NCI-H2081 (cell line): ENCODE measurements at regions not wholly inside any gene's neighbourhood (a gene's known extent, or its start where the extent isn't known, plus 50 kb on each side); places are given as distances from the start of the nearest gene placed in this dataset.
"Not testable (repeated sequence)": the region's sequence is repeated elsewhere in the genome, so short reads cannot be mapped to it uniquely, and the experiment has no call there.

Experiments
- DNase-seq, 2 experiments: peaks; one replicate each; lab custom pipeline; 2025; lab: John Stamatoyannopoulos, UW

DNA sequence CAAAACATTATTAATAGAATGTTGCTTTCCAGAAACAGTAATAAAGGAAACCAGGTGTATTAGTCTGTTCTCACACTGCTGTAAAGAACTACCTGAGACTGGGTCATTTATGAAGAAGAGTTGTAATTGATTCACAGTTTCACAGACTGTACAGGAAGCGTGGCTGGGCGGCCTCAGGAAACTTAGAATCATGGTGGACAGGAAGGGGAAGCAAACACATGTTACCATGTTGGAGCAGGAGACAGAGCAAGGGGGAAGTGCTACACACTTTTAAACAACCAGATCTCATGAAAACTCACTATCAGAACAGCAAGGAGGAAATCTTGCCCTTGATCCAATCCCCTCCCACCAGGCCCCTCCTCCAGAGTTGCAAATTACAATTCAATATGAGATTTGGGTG is 815.8 kb downstream of the TRIML1 start:
- DNase-seq, result no peak

DNA sequence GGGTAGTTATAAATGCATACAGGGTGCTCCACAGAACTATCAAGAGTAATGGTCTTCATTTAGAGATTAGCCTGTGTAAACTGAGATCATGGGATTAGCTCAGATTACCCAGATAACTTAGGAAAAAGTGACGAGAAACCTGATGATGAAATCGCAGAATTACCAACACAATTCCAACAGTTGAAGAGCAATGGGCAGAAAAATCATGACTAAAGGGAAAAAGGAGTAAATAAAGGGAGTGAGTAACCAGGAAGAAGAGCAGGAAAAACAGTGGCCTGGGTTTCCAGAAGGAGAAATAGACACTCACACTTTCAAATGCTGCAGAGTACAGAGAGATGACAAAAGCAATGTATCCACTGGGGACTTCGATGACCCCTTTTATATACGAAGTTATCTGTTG is 817.3 kb downstream of the TRIML1 start:
- no peak for DNase-seq

DNA sequence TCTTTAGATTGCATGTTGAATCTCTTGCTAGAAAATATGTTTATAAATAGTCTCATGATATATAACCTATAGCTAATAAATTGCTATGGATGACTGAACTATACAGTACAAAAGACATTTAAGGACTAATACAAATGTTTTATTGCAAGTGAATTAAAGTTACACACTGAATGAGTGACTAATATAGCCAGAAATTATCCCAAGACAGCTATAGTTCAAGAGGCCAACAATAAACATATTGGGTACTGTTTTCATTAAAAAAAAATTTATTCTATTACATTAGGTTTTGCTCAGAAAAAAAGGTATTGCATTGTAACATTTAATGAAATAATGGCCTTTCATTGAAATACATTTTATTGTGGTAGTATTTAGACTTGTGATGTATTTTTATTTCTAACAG is 819.1 kb downstream of the TRIML1 start:
- DNase-seq, result no peak

DNA sequence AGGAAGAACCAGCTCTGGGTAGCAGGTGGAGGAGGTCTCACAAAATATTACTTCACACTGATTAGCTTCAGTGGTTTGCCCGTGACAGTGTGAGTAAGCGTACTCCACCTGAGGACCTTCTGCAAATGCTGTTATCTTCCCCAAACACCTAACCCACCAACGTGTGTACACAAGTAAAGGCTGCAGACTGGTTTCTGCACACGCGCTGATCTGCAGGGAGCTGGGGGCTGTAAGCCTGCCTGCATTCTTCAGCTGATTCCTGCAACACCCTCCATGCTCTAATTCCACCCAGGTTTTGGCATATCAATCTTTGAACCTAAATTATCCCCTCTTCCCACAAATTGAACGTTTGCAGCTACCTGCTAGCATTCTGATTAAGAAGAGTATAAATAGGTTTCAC is 820.2 kb downstream of the TRIML1 start:
- DNase-seq, result no peak

DNA sequence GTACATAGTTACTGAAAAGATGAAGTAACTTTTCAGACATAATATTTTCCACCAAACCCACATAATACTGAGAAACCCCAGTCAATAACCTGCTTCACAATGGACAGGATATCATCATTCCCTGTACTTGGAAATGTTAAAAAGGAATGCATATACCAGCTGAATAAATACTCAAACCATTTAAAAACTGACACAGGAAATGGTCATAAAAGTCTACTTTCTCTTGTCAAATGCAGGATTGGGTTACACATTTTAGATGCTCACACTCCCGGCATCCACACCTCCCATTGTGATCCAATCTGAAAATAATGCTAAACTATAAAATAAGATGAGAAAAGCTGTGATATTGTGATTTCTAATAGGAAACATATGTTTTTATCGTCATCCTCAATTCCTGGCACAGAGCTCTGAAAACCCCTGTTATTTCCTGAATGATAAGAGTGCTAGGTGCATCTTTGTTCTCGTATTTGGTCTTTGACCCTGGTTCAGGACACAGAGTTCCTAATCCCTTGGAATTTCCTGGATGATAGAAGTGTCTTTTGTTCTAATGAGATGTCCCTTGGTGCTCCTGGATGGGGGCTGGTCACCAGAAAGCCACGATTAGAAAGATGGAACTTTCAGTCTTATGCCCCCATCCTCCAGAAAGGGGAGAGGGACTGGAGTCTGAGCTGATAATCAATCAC is 821.3 kb downstream of the TRIML1 start:
- DNase-seq, result peak in 1 of 2 experiments; percentile 16

DNA sequence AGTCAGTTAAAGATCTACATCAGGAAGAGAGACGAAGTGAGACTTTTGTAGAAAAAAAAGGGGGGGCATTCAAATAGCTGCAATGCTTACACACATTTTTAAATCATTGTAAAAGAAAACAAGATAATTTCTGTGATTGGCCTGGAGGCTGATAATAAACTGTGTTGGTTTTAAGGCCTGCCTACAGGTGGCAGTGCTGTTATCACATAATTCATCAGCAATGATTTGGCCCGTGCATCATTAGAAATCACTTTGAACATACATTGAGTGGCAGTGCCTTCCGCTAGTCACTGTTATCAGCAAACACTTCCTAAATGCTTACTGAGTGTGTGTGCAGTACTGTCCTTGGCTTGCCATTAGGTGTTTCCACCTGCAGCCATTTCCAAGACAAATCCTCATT is 831.9 kb downstream of the TRIML1 start:
- peak in 1 of 2 experiments; percentile 28 for DNase-seq

DNA sequence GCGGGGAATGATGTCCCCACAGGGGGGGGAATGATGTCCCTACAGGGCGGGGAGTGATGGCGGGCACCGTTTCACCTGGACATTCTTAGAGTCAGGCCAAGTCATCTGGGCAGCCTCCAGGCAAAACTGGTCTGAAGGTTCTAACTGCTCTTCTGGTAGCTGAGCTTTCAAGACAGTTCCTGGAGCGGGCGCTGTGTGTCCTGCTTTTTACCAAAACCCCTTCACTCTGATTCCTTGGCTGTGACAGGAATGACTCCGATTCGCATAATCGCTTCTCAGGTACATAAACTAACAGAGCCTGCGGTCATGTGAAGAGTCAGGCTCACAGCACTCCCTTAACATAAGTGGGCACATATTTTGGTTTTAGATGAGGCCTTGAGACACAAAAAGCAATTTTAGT is 836.0 kb downstream of the TRIML1 start:
- no peak for DNase-seq

DNA sequence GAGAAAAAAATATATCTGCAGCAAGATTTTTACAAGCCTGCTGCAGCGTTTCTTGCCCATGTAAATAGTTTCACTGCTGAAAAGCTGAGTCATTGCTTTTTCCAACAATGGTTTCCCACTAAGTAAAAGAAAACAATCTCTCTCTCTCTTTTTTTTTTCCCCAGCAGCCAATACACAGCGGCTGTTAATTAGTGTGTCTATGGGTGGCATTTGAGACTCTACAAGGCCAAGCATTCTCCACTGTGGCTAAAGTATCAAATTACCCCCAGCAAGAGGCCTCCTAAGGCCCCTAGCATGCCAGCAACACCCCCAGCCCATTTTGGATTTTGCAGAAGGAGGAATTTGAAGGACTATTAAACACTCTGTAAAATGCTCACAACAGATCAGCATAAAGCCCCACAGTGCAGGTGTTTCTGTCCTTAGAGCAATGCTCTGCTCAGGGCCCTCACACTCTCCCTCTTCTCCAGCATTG is 837.4 kb downstream of the TRIML1 start:
- peak; percentile 27 to 74 for DNase-seq

DNA sequence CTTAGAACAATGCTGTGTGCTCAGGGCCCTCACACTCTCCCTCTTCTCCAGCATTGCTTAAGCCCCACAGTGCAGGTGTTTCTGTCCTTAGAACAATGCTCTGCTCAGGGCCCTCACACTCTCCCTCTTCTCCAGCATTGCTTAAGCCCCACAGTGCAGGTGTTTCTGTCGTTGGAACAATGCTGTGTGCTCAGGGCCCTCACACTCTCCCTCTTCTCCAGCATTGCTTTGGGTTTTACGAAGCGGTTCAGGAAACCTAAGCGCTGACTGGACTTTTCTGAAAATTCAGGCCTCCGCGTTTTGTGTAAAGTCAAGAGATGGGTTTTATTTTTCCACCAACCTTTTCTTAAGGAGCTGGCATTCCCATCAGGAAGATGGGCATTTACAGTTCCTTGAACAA is 838.0 kb downstream of the TRIML1 start:
- peak in 1 of 2 experiments; percentile 3 for DNase-seq

DNA sequence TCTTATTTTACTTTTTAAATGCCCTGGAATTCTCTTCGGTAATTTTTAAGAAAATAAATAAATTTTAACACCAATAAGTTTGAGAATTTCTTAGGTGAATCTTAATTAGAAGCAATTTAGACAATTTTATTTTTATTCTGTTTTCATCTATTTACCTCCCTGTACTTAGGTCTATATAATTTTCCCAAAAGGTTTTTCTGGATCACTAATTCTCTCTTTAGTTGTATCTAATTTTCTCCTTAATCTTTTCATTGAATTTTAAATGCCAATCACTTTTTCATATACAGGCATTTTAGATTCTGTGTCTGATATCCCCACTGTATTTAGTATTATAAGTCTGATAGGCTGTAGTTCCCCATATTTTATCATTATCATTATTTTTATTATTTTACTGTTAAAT is 845.3 kb downstream of the TRIML1 start:
- DNase-seq, result no peak

DNA sequence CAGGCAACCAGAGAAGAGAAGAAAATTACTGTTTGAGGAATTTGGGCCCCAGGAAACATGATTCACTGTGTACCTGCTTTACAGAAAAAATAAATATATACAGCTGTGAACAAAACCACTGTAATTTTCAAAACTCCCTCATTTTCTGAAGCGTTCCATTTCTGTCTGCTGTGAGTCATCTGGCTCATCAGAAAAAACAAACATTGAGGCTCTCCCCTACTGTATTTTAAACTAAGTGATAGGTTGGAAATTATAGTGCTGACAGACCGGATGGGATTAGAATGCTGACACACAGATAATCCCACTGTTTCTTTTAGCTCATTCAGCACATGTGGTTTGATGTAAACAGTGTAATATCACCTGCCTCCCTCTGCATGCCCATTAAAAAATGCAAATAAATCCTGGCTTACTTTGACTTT is 847.0 kb downstream of the TRIML1 start:
- peak; percentile 53 to 89 for DNase-seq

DNA sequence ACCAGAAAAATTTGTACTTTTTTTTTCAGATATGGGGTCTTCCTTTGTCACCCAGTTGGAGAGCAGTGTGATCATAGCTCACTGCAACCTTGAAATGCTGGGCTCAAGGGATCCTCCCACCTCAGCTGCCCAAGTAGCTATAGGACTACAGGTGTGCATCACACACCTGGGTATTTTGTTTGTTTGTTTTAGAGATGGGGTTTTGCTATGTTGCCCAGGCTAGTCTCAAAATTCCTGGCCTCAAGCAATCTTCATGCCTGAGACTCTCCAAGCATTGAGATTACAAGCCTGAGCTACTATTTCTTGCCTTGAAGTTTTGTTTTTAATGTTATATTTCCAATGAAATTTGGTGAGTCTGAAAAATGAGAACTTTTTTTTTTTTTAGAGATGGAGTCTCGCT is 847.8 kb downstream of the TRIML1 start:
- DNase-seq, result no peak

DNA sequence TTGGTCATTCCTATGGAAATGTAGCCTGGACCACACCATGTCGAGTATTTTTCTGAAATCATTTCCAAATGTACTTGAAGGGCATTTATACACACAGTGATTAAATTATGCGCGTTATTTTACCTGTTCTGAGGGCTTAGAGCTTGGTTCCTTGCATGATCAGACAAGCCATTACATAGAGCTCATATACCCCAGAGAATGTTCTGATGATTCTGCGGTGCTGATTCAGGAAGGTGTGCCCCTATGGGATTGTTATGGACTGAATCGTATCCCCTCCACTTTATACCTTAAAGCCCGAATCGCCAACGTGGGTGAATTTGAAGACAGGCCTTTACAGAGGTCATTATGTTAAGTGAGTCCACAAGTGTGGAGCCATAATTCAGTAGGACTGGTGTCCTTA is 848.9 kb downstream of the TRIML1 start:
- no peak for DNase-seq

DNA sequence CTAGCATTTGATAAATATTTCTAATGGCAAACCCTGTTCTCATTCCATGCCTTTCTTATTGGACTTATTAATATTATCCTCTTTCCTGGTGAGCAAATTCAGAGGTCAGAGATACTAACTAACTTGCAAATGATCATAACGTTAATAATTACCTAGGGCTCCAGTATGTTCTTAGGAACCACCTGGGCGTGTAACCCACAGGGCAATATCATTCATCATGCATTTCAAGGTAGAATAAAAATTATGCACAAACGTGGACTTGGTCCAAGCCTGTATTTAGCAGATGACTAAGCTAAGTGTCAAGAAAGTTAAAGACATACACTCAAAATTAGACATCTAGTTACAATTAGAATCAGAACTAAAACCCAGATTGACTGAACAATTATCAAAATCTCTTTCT is 850.1 kb downstream of the TRIML1 start:
- DNase-seq, result peak in 1 of 2 experiments; percentile 0

DNA sequence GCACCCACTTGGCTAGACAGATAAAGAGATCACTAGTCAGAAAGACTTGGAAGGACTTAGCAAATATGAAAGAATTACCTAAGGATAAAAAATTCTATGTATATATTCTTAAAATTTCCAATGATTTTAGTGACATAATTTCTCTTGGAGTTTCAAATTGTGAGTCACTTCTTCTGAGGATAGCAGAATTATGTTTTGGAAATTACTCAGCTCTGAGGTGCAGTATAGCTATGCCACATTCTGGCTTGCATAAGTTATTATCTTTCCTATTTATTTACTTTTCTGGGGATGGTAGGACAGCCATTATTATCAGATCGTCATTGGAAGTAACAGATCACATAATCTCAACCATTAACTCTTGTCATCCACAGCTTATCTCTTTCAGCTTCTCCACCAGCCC is 853.5 kb downstream of the TRIML1 start:
- no peak for DNase-seq

DNA sequence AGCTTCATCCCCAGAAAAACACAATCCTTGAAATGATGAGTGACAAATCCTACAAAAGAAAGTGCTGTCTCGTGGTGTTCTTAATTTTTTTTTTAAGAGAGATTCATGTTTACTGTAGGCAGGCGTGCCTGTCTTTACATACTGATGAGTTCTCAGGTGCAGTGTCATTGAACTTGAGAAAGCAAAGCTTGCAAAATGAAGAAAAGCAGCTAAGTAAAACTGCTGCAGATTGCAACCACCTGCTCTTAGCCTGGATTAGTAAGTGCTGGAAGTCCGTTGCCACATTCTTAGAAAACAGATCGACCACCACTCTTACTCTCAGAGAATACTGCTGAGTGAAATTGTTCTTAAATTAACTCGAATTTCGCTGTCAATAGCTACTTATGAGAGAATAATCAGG is 854.6 kb downstream of the TRIML1 start:
- no peak for DNase-seq

DNA sequence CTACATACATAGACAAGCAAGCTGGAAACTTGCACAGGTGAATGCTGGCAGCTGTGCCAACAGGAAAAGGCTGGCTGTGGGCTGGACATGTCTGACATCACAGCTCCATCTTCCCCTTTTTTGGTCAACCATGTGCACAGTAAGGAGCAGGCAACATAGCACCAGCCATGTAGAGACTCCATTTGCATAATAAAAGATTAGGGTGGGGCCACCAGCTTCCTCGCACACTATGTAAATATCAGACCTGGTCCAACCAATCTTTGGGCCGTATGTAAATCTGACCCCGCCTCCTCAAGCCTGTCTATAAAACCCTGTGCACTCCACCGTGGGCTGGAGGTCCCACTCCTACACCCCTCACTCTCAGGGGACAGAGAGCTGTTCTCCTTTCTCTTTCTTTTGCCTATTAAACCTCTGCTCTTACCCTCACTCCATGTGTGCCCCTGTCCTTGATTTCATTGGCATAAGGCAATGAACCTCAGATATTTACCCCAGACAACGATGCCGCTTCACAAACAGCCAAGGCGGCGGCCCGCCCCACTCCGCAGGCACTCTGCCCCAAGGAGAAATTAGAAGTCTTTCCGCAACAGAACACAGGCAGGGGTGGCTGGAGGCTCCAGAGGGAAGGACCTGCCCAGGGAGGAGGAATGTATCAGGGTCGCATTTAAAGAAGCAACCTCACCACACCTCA is 862.2 kb downstream of the TRIML1 start:
- no peak for DNase-seq

DNA sequence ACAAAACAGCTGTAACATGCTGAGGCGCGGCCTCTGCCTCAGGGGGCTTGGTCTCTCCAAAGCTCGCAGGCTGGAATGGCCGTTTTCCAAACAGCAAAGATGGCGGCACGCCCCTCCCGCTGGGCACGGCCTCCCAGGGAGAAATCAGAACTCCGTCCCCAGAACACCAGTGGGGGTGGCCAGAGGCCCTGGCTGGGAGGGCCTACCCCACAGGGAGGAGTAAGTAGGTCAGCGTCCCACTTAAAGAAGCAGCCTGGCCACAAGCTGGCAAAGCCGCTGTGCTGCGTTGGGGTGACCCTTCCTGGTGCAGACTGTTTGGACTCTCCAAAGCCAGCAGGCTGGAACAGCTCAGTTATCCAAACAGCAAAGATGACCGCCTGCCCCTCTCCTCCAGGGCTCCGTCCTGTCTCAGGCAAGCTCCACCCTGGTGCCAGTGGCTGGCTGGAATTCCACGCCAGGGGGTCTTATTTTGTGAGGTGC is 862.8 kb downstream of the TRIML1 start:
- no peak for DNase-seq

DNA sequence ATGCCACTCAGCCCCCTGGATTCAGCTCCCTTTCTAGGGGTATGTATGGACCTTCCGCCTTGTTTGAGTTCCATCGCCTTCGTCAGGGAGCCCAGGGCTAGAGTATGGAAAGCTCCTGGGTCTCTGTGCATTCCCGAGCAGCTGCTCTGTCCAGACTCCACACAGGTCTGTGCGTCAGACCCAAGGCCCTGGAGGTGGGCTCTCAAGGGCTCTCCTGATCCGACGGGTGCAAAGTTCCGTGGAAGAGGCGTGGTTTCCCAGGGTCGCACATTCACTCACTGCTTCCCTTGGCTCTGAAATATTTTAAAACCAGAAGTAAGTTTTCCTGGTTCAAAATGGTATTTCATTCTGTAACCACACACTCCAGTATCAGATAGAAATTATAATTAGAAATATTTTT is 863.2 kb downstream of the TRIML1 start:
- no peak for DNase-seq

DNA sequence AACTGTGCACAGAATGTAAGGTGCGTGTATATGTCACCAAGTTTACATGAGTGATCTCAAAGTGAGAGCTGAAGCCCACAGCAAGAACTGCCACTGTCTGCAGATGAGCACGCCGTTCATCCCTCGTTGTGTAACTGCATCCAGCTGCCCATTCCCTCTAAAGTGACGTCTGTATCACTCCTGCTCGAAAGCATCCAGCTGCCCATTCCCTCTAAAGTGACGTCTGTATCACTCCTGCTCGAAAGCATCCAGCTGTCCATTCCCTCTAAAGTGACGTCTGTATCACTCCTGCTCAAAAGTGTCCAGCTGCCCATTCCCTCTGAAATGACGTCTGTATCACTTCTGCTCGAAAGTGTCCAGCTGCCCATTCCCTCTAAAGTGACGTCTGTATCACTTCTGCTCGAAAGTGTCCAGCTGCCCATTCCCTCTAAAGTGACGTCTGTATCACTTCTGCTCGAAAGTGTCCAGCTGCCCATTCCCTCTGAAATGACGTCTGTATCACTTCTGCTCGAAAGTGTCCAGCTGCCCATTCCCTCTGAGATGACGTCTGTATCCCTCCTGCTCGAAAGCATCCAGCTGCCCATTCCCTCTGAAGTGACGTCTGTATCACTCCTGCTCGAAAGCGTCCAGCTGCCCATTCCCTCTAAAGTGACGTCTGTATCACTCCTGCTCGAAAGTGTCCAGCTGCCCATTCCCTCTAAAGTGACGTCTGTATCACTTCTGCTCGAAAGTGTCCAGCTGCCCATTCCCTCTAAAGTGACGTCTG is 871.4 kb downstream of the TRIML1 start:
- DNase-seq, result not testable (repeated sequence)

DNA sequence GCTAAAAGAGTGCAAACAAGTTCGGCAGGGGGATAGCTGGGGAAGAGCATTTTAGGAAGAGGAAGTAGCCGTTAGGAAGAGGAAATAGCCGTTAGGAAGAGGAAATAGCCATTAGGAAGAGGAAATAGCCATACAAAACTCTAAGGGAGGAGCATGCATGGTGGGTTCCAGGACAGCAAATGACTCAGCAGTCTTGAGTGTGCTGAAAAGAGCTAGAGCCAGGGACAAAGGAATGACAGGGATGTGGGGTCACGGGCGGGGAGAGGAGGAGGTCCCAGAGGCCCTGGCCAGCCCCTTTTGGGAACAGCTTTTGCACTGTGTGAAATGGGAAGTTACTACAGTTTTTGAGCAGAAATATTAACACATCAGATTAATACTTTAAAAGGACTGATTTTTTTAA is 882.6 kb downstream of the TRIML1 start:
- DNase-seq, result no peak

DNA sequence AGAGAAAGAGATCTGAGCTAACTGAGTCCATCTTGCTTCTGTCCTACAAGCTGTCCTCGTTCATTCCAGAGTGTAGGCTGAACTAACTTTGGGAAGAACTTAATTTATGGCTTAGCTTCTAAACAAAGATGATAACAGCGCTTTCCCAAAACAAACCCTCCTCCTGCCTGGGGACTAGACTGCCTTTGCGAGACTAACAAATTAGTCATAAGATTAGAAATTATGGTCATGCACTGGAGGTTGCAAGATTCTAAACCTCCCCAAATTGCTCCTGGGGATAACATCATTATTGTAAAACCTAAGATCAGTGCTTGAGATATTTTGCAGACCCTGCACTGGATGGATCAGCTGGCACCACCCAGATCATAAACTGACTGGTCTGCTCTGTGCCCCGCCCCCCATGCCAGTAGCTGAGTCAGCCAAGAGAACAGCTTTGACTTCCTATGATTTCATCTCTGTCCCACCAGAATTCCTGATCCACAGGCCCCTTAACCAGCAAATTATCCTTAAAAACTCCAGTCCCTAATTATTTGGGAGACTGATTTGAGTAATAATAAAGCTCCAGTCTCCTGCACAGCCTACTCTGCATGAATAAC is 883.3 kb downstream of the TRIML1 start:
- DNase-seq, result no peak
